ENCODE measurements at regions not wholly inside any gene's neighbourhood (a gene's known extent, or its start where the extent isn't known, plus 50 kb on each side); places are given as distances from the start of the nearest gene placed in this dataset.

DNA sequence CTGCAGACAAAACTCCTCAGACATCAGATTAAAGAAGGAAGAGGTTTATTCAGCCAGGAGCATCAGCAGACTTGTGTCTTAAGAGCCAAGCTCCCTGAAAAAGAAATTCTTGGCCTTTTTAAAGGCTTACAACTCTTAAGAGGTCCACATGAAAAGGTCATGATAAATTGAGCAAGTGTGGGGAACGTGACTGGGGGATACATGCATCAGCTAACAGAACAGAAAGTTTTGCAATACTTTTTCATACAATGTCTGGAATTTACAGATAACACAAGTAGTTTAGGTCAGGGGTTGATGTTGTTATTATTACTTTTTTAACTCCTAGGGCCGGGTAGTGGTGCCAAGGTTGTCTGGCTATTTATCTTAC, 55.6 kb upstream of the RBMX start:
- TF ChIP-seq, protein P1, sequence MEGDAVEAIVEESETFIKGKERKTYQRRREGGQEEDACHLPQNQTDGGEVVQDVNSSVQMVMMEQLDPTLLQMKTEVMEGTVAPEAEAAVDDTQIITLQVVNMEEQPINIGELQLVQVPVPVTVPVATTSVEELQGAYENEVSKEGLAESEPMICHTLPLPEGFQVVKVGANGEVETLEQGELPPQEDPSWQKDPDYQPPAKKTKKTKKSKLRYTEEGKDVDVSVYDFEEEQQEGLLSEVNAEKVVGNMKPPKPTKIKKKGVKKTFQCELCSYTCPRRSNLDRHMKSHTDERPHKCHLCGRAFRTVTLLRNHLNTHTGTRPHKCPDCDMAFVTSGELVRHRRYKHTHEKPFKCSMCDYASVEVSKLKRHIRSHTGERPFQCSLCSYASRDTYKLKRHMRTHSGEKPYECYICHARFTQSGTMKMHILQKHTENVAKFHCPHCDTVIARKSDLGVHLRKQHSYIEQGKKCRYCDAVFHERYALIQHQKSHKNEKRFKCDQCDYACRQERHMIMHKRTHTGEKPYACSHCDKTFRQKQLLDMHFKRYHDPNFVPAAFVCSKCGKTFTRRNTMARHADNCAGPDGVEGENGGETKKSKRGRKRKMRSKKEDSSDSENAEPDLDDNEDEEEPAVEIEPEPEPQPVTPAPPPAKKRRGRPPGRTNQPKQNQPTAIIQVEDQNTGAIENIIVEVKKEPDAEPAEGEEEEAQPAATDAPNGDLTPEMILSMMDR (conservative IDR thresholded peaks at IDR 0.05; ENCODE audit: low read length), result no peak
- no peak for TF ChIP-seq EZH2phosphoT487 (IDR thresholded peaks at IDR 0.05; ENCODE audit: borderline replicate concordance, low read depth, low read length)
